ENCODE measurements at regions not wholly inside any gene's neighbourhood (a gene's known extent, or its start where the extent isn't known, plus 50 kb on each side); places are given as distances from the start of the nearest gene placed in this dataset.

DNA sequence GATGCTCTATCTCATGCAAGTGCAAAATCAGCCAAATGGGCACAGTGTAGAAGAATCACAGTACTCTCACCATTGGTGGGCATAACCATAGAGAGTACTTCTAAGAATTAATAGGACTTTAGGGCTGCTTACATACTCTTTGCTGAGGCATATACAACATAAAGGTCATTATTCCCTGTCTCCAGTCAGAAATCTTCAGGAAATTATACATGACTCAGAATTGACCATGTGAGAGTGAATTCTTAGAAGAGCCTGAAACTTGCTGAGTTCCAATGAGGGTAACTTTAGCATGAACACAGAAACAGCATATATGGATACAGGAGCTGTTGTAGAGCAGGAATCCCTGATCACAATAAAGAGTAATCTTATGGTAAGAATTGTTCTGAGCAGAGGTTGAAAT is 498.7 kb downstream of the TENT5A start:
- no peak for DNase-seq (ENCODE audit: extremely low spot score)
- no peak overlapping the region for H3K27ac ChIP-seq (replicated peaks in 1 of 4)
- H3K27me3 ChIP-seq, result no peaks in the 10 kb centered on the region
- peaks cover 0 to 9% (median 2%) of the 10 kb centered on the region in 4 donors for H3K9me3 ChIP-seq
- H3K4me1 ChIP-seq, result no peaks in the 10 kb centered on the region
- H3K36me3 ChIP-seq, result no peaks in the 10 kb centered on the region
- intact Hi-C loops (cut with DNase I), result no loop called here
- no peak for TF ChIP-seq POLR2A (IDR thresholded peaks at IDR 0.05; ENCODE audit: low read depth)
- TF ChIP-seq, protein P1, sequence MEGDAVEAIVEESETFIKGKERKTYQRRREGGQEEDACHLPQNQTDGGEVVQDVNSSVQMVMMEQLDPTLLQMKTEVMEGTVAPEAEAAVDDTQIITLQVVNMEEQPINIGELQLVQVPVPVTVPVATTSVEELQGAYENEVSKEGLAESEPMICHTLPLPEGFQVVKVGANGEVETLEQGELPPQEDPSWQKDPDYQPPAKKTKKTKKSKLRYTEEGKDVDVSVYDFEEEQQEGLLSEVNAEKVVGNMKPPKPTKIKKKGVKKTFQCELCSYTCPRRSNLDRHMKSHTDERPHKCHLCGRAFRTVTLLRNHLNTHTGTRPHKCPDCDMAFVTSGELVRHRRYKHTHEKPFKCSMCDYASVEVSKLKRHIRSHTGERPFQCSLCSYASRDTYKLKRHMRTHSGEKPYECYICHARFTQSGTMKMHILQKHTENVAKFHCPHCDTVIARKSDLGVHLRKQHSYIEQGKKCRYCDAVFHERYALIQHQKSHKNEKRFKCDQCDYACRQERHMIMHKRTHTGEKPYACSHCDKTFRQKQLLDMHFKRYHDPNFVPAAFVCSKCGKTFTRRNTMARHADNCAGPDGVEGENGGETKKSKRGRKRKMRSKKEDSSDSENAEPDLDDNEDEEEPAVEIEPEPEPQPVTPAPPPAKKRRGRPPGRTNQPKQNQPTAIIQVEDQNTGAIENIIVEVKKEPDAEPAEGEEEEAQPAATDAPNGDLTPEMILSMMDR (IDR thresholded peaks at IDR 0.05), result no peak
- no peak for TF ChIP-seq EP300 (IDR thresholded peaks at IDR 0.05)
- TF ChIP-seq POLR2AphosphoS5 (IDR thresholded peaks at IDR 0.05), result no peak
- H3K4me3 ChIP-seq, result no peak overlapping the region

DNA sequence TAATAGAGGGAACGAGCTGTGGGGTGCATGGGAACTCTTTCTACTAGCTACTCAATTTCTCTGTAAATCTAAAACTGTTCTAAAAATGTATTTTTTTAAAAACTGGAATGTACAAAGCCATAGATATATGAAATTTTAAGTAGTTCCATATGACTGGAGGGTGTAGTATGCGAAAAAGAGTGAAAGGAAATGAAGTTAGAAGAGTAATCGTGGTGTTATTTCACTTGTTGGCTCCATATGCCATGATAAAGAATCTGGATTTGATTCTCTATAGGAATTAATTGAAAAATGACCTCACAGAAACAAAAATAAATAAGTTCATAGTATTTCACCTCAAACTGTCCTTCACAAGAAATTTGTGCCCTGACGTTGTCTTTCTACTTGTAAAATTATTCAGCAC is 500.2 kb downstream of the TENT5A start:
- TF ChIP-seq POLR2AphosphoS5 (IDR thresholded peaks at IDR 0.05) (no peak), EP300 (IDR thresholded peaks at IDR 0.05) (no peak), POLR2A (IDR thresholded peaks at IDR 0.05; ENCODE audit: low read depth) (no peak)
- TF ChIP-seq, protein P1 (IDR thresholded peaks at IDR 0.05), result no peak
- intact Hi-C loops (cut with DNase I), result no loop called here
- WGBS, result 68% methylated on average over 4 of the region's 4 CpGs
- no peak for DNase-seq (ENCODE audit: extremely low spot score)
- no peaks in the 10 kb centered on the region for H3K36me3 ChIP-seq
- H3K27ac ChIP-seq (replicated peaks in 1 of 4), result no peak overlapping the region
- no peaks in the 10 kb centered on the region for H3K4me1 ChIP-seq
- H3K9me3 ChIP-seq, result peaks cover 0 to 5% (median 0%) of the 10 kb centered on the region in 4 donors
- no peak overlapping the region for H3K4me3 ChIP-seq
- no peaks in the 10 kb centered on the region for H3K27me3 ChIP-seq

DNA sequence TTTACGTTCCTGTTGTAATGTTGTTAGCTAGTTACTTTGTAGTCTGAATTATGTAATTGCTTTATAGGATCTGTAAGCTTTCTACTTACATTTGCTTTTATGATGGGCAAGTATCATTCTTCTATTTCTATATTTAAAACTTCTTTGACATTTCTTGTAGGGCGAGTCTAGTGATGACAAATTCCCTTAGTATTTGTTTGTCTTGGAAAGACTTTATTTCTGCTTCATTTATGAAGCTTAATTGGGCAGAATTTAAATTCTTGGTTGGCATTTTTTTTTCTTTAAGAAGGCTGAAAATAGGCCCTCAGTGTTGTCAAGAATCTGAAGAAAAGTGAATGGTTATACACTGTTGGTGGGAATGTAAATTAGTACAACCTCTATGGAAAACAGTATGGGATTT is 506.3 kb downstream of the TENT5A start:
- WGBS, result 88% methylated on average over 2 of the region's 2 CpGs
- Histone ChIP-seq H3K9me3 (peaks cover 0 to 5% (median 0%) of the 10 kb centered on the region in 4 donors), H3K27ac (replicated peaks in 1 of 4) (no peak overlapping the region), H3K27me3 (no peaks in the 10 kb centered on the region), H3K4me3 (no peak overlapping the region), H3K4me1 (no peaks in the 10 kb centered on the region), H3K36me3 (no peaks in the 10 kb centered on the region)
- no peak for DNase-seq (ENCODE audit: extremely low spot score)
- intact Hi-C loops (cut with DNase I), result no loop called here
- TF ChIP-seq POLR2A (IDR thresholded peaks at IDR 0.05; ENCODE audit: low read depth) (no peak), EP300 (IDR thresholded peaks at IDR 0.05) (no peak), POLR2AphosphoS5 (IDR thresholded peaks at IDR 0.05) (no peak)
- TF ChIP-seq, protein P1 (IDR thresholded peaks at IDR 0.05), result no peak

DNA sequence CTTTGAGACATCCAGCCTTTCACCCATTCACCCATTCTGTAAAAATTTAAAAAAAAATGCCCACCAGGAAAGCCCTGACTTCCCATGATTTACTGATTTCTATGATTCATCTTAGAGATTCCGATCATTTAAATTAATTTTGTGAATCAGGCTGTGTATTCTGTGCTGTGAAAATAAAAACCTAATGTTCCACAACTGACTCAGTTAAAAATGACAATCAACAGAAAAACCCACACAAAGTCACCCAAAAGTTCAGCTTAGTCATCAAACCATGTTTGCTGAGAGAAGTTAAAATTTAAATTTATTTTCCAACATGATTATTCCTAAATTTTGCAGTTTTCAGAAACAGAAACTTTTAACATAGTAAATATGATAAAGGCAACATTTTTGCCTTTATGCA is 509.9 kb downstream of the TENT5A start:
- no peak for DNase-seq (ENCODE audit: extremely low spot score)
- no peaks in the 10 kb centered on the region for H3K36me3 ChIP-seq
- intact Hi-C loops (cut with DNase I), result no loop called here
- no peaks in the 10 kb centered on the region for H3K9me3 ChIP-seq
- no peaks in the 10 kb centered on the region for H3K27me3 ChIP-seq
- no peak overlapping the region for H3K27ac ChIP-seq (replicated peaks in 1 of 4)
- TF ChIP-seq POLR2A (IDR thresholded peaks at IDR 0.05; ENCODE audit: low read depth) (no peak), EP300 (IDR thresholded peaks at IDR 0.05) (no peak), POLR2AphosphoS5 (IDR thresholded peaks at IDR 0.05) (no peak)
- TF ChIP-seq, protein P1 (IDR thresholded peaks at IDR 0.05), result no peak
- H3K4me3 ChIP-seq, result no peak overlapping the region
- 76% methylated on average over 1 of the region's 1 CpG for WGBS
- H3K4me1 ChIP-seq, result no peaks in the 10 kb centered on the region

All from esophagus muscularis mucosa (tissue), 4 donors.